A673 (cell line): ENCODE measurements at regions not wholly inside any gene's neighbourhood (a gene's known extent, or its start where the extent isn't known, plus 50 kb on each side); places are given as distances from the start of the nearest gene placed in this dataset.

Experiments used
- BruUV-seq: library from RNA; stranded (reverse); fragments of 400-500 nt; replicated peaks from 2 replicates; lab custom pipeline; 2021; lab: Mats Ljungman, UMichigan
- CTCF ChIA-PET: fragments of 300-600 bp; sonication (Branson Sonifier 250); formaldehyde crosslinking; loops from one replicate; lab custom pipeline; 2022; ENCODE audit warnings: antibody characterized with exemption; lab: Charles Lee
- POLR2A ChIA-PET: fragments of 300-600 bp; sonication (Branson Sonifier 250); formaldehyde crosslinking; loops from one replicate; lab custom pipeline; 2022; ENCODE audit warnings: antibody characterized with exemption; ENCODE audit not compliant: low non-redundant PET; lab: Charles Lee
- DNase-seq: peaks from one replicate; pipeline ENCODE4 v3.0.0-alpha.2; 2015; ENCODE audit warnings: low spot score
- H3K27ac ChIP-seq: fragments of 200-600 bp; sonication (generic); 2 replicates; pipeline ENCODE4 v1.5.1; 2016; ENCODE audit warnings: mixed run types, low read depth, mild to moderate bottlenecking, mixed read lengths, antibody characterized with exemption, low read length; ENCODE audit not compliant: poor library complexity, severe bottlenecking
- H3K27me3 ChIP-seq: fragments of 200-600 bp; sonication (generic); replicated peaks from 2 replicates; pipeline ENCODE4 v1.6.1; 2017; ENCODE audit warnings: mixed run types, low read depth, mild to moderate bottlenecking, mixed read lengths, antibody characterized with exemption, low read length; ENCODE audit not compliant: insufficient read depth, poor library complexity
- H3K36me3 ChIP-seq: fragments of 200-600 bp; sonication (generic); 2 replicates; pipeline ENCODE4 v1.6.1; 2016; ENCODE audit warnings: mixed run types, mild to moderate bottlenecking, mixed read lengths, antibody characterized with exemption, low read length; ENCODE audit not compliant: insufficient read depth, poor library complexity, severe bottlenecking
- H3K4me1 ChIP-seq: fragments of 200-600 bp; sonication (generic); 2 replicates; pipeline ENCODE4 v1.6.1; 2017; ENCODE audit warnings: mixed run types, mild to moderate bottlenecking, mixed read lengths, antibody characterized with exemption, low read length; ENCODE audit not compliant: insufficient read depth, poor library complexity, severe bottlenecking
- H3K4me3 ChIP-seq: fragments of 200-600 bp; sonication (generic); 2 replicates; pipeline ENCODE4 v1.5.1; 2016; ENCODE audit warnings: low read depth, mixed run types, mild to moderate bottlenecking, mixed read lengths, low read length; ENCODE audit not compliant: poor library complexity, severe bottlenecking
- H3K9me3 ChIP-seq: fragments of 200-600 bp; sonication (generic); 2 replicates; pipeline ENCODE4 v1.6.1; 2016; ENCODE audit warnings: mixed run types, low read depth, mild to moderate bottlenecking, mixed read lengths, antibody characterized with exemption, low read length; ENCODE audit not compliant: poor library complexity, severe bottlenecking
- EZH2 ChIP-seq: fragments of 200-600 bp; sonication (generic); IDR thresholded peaks from 2 replicates; pipeline ENCODE4 v1.6.1; 2017; ENCODE audit warnings: borderline replicate concordance, low read depth, mild to moderate bottlenecking, mixed read lengths, antibody characterized with exemption, low read length; ENCODE audit not compliant: poor library complexity, severe bottlenecking
- intact Hi-C: fragments of 100-400 bp; cut with micrococcal nuclease; formaldehyde crosslinking; loops from one replicate; pipeline ENCODE4 v1.10.0; 2022; ENCODE audit not compliant: unreplicated experiment
- TF ChIP-seq, protein P1 (sequence below): fragments of 300-800, 200-600 bp; sonication (generic); conservative IDR thresholded peaks from 2 replicates; pipeline ENCODE4 v1.5.1; 2017; ENCODE audit warnings: low read depth, mild to moderate bottlenecking, antibody characterized with exemption, low read length, moderate library complexity, mixed read lengths

DNA sequence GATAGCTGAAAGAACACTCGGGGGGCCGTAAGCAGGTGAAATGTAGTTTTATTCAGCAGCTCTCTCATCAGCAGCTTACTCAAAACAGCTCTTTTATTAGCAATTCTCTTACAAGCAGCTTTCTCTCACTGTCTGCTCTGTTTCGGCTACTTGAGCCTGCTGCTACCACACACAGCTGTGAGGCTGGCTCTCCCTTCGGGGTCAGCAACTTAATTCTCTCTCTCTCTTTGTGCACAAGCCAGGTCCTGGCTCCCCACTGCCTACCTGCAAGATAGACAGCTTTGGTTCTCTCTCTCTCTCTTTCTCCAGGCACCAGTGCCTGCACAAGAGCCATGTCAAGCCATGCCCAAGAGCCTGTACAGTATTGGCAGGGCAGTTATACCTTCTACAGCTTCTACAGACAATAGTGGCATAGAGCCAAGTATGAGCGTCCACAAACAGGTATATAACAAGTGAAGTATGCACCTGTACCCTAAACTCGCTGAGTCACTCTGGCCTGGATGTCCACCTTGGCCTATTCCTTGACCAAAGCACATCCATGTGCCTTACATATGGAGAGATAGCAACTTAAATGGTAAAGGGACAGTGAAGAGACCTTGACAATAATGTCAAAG lies 110.8 kb downstream of the MTNR1B start:
- no peaks in the 10 kb centered on the region for H3K9me3 ChIP-seq
- H3K36me3 ChIP-seq = no peaks in the 10 kb centered on the region
- H3K27ac ChIP-seq = no peak overlapping the region
- H3K4me1 ChIP-seq = no peaks in the 10 kb centered on the region
- POLR2A ChIA-PET = no interaction called here
- H3K4me3 ChIP-seq = no peak overlapping the region
- H3K27me3 ChIP-seq = peaks cover 4% of the 10 kb centered on the region
- BruUV-seq = no TSS peak
- intact Hi-C loops = no loop called here
- TF ChIP-seq, protein P1, sequence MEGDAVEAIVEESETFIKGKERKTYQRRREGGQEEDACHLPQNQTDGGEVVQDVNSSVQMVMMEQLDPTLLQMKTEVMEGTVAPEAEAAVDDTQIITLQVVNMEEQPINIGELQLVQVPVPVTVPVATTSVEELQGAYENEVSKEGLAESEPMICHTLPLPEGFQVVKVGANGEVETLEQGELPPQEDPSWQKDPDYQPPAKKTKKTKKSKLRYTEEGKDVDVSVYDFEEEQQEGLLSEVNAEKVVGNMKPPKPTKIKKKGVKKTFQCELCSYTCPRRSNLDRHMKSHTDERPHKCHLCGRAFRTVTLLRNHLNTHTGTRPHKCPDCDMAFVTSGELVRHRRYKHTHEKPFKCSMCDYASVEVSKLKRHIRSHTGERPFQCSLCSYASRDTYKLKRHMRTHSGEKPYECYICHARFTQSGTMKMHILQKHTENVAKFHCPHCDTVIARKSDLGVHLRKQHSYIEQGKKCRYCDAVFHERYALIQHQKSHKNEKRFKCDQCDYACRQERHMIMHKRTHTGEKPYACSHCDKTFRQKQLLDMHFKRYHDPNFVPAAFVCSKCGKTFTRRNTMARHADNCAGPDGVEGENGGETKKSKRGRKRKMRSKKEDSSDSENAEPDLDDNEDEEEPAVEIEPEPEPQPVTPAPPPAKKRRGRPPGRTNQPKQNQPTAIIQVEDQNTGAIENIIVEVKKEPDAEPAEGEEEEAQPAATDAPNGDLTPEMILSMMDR = no peak
- no peak for TF ChIP-seq EZH2
- CTCF ChIA-PET = no interaction called here
- no peak for DNase-seq

DNA sequence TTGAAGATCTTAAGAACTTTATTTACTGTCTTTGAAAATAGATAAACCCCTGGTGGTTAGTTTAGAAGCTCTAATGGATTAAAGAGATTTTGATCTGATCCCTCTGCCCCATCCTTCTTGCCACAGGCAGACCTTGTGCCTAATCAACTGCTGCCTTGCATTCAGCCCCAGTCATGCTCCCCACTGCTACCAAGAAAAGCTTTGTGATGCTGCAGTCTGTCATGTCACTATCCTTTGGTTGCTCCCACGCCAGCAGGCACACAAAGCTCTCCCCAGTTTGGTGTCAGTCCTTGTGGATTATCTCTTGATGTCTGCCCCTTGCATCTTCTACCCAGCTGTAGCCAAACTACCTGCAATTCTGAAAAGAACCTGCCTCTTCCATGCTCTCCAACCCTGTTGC lies 112.2 kb downstream of the MTNR1B start:
- Histone ChIP-seq H3K27me3 (peaks cover 4% of the 10 kb centered on the region), H3K27ac (no peak overlapping the region), H3K4me3 (no peak overlapping the region), H3K4me1 (no peaks in the 10 kb centered on the region), H3K36me3 (no peaks in the 10 kb centered on the region), H3K9me3 (no peaks in the 10 kb centered on the region)
- POLR2A ChIA-PET = no interaction called here
- intact Hi-C loops = no loop called here
- CTCF ChIA-PET = no interaction called here
- DNase-seq = no peak
- no TSS peak for BruUV-seq
- TF ChIP-seq, protein P1 = no peak
- TF ChIP-seq EZH2 = no peak

DNA sequence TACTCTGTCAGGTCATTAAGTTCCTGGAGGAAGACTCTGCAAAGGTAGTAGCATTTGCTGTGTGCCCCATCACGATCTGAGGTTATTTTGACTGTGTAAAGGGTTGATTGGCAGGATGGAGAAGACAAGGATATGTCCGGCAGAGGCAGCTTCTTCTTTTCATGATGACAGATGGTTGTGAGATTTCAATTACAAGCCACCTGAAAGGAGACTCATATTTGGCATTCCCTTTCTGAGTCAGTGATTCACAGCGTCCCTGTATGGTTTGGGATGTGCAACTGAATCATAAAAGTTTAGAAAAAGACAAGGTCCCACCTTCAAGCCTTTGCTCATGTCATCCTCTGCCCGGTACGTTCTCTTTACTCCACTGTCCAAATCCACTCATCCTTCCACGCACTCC lies 113.4 kb downstream of the MTNR1B start:
- Histone ChIP-seq H3K4me3 (no peak overlapping the region), H3K36me3 (no peaks in the 10 kb centered on the region), H3K27ac (no peak overlapping the region), H3K27me3 (peaks cover 2% of the 10 kb centered on the region), H3K4me1 (no peaks in the 10 kb centered on the region), H3K9me3 (no peaks in the 10 kb centered on the region)
- DNase-seq = no peak
- TF ChIP-seq EZH2 = no peak
- TF ChIP-seq, protein P1 = no peak
- BruUV-seq = no TSS peak
- CTCF ChIA-PET = no interaction called here
- POLR2A ChIA-PET = no interaction called here
- intact Hi-C loops = no loop called here
